Activated CD4-positive, alpha-beta T cell treated with anti-CD3 and anti-CD28 coated beads, Interleukin-2, amount 50 U/mL, for 24 hours (primary cell): ENCODE measurements at regions not wholly inside any gene's neighbourhood (a gene's known extent, or its start where the extent isn't known, plus 50 kb on each side); places are given as distances from the start of the nearest gene placed in this dataset.

Experiments used
- DNase-seq, 2 donors: peaks; one replicate each; pipeline ENCODE4 v3.0.0-alpha.2; 2020; ENCODE audit warnings: low read depth in 1 of 2, low spot score in 1 of 2

GRCh38 chr4:81572402-81572801 is 100.7 kb upstream of the RASGEF1B start:
- no peak for DNase-seq

- DNase-seq: no peak
Measured at GRCh38 chr4:81571105-81571504, 99.4 kb upstream of the RASGEF1B start.

- DNase-seq: no peak
Measured at GRCh38 chr4:81566161-81566591, 94.5 kb upstream of the RASGEF1B start.

- DNase-seq: no peak
Measured at GRCh38 chr4:81565142-81565870, 93.6 kb upstream of the RASGEF1B start.

GRCh38 chr4:81564025-81564424 is 92.3 kb upstream of the RASGEF1B start:
- no peak for DNase-seq

GRCh38 chr4:81562093-81562492 is 90.4 kb upstream of the RASGEF1B start:
- DNase-seq: no peak

GRCh38 chr4:81557306-81557705 is 85.6 kb upstream of the RASGEF1B start:
- DNase-seq: no peak

- DNase-seq: no peak
Measured at GRCh38 chr4:81555489-81555888, 83.8 kb upstream of the RASGEF1B start.

- DNase-seq: no peak
Measured at GRCh38 chr4:81552086-81552485, 80.4 kb upstream of the RASGEF1B start.

GRCh38 chr4:81550388-81550859 is 78.7 kb upstream of the RASGEF1B start:
- DNase-seq: no peak

GRCh38 chr4:81549984-81550383 is 78.3 kb upstream of the RASGEF1B start:
- DNase-seq: no peak

GRCh38 chr4:81546777-81547176 is 75.1 kb upstream of the RASGEF1B start:
- no peak for DNase-seq

GRCh38 chr4:81541161-81541945 is 69.6 kb upstream of the RASGEF1B start:
- DNase-seq: no peak

GRCh38 chr4:81538716-81539427 is 67.2 kb upstream of the RASGEF1B start:
- no peak for DNase-seq

GRCh38 chr4:81531410-81531809 is 59.7 kb upstream of the RASGEF1B start:
- DNase-seq: no peak

GRCh38 chr4:81528979-81529378 is 57.3 kb upstream of the RASGEF1B start:
- no peak for DNase-seq

- DNase-seq: no peak
Measured at GRCh38 chr4:81528200-81528599, 56.5 kb upstream of the RASGEF1B start.

- no peak for DNase-seq
Measured at GRCh38 chr4:81527709-81528108, 56.0 kb upstream of the RASGEF1B start.

- no peak for DNase-seq
Measured at GRCh38 chr4:81527115-81527514, 55.4 kb upstream of the RASGEF1B start.

- DNase-seq: no peak
Measured at GRCh38 chr4:81526706-81527105, 55.0 kb upstream of the RASGEF1B start.

- DNase-seq: no peak
Measured at GRCh38 chr4:81523672-81524327, 52.1 kb upstream of the RASGEF1B start.
